ENCODE measurements at regions not wholly inside any gene's neighbourhood (a gene's known extent, or its start where the extent isn't known, plus 50 kb on each side); places are given as distances from the start of the nearest gene placed in this dataset.

DNA sequence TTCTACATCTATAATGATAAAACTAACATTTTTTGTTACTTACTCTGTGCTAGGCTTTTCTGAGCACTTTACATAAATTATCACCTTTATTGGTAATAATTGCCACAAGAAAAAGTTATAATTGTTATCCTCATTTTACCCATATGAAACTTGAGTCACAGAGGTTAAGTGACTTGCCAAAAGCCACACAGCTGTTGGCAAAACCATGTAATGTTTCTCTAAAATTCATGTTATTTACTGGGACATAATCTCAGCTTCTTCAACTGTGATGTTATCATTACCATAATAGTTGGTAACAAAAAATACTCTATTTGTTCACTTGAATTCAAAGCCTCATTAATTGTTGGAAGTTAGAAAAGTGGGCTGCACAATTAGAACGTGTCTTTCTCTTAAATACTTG is 437.3 kb downstream of the BRINP1 start:
- Histone ChIP-seq H3K4me2 (ENCODE audit: insufficient read depth, insufficient read length, low read length) (no peak overlapping the region), H3K9me3 (ENCODE audit: control insufficient read depth, low read depth, low read length) (no peaks in the 10 kb centered on the region), H4K5ac (ENCODE audit: insufficient read length, low read depth, low read length) (no peak overlapping the region), H4K91ac (ENCODE audit: insufficient read length, low read depth, low read length) (no peak overlapping the region), H2BK12ac (ENCODE audit: insufficient read length, low read depth, low read length) (no peak overlapping the region), H2AFZ (ENCODE audit: low read length) (no peak overlapping the region), H4K8ac (replicated peaks; ENCODE audit: insufficient read length, low read depth, low read length) (no peak overlapping the region), H3K56ac (ENCODE audit: insufficient read length, low read depth, low read length) (no peak overlapping the region), H2BK15ac (ENCODE audit: low read depth, low read length) (no peak overlapping the region), H3K79me1 (ENCODE audit: insufficient read depth, low read depth, low read length, poor library complexity, severe bottlenecking) (no peaks in the 10 kb centered on the region), H3T11ph (ENCODE audit: low read length) (no peak overlapping the region), H3K27me3 (ENCODE audit: insufficient read depth, low read length) (no peaks in the 10 kb centered on the region), H2BK5ac (ENCODE audit: insufficient read length, low read length) (no peak overlapping the region), H3K14ac (ENCODE audit: insufficient read depth, low read length) (no peak overlapping the region), H3K4me1 (ENCODE audit: insufficient read depth, low read length) (no peaks in the 10 kb centered on the region), H2BK20ac (ENCODE audit: low read depth, low read length, poor library complexity, severe bottlenecking) (no peak overlapping the region), H3K9ac (ENCODE audit: extremely low read depth, insufficient read length, low read length) (no peak overlapping the region), H3K4ac (ENCODE audit: low read depth, low read length) (no peak overlapping the region), H3K27ac (ENCODE audit: insufficient read length, low read depth, low read length) (no peak overlapping the region), H3K18ac (ENCODE audit: insufficient read length, low read depth, low read length) (no peak overlapping the region), H2AK5ac (ENCODE audit: insufficient read length, low read length) (no peak overlapping the region), H2BK120ac (ENCODE audit: low read depth, low read length, poor library complexity, severe bottlenecking) (no peak overlapping the region), H3K23me2 (ENCODE audit: insufficient read length, low read depth, low read length, poor library complexity, severe bottlenecking) (no peaks in the 10 kb centered on the region), H4K20me1 (ENCODE audit: control insufficient read depth, insufficient read depth, insufficient read length) (no peaks in the 10 kb centered on the region), H3K23ac (ENCODE audit: insufficient read length, low read depth, low read length) (no peak overlapping the region), H3K79me2 (ENCODE audit: insufficient read depth, low read length) (no peaks in the 10 kb centered on the region)
- Mint-ChIP-seq H3K27ac (no peak overlapping the region), H3K9me3 (no peaks in the 10 kb centered on the region), H3K4me1 (peaks cover 6% of the 10 kb centered on the region in 2 experiments), H3K4me3 (no peak overlapping the region), H3K36me3 (ENCODE audit: insufficient read depth in 1 of 3, low read depth in 3 of 3) (no peaks in the 10 kb centered on the region), H3K27me3 (ENCODE audit: low read depth) (no peaks in the 10 kb centered on the region; the same call in 1 of the 2 replicates)
- DNase-seq = no peak
- TF ChIP-seq, protein P1, sequence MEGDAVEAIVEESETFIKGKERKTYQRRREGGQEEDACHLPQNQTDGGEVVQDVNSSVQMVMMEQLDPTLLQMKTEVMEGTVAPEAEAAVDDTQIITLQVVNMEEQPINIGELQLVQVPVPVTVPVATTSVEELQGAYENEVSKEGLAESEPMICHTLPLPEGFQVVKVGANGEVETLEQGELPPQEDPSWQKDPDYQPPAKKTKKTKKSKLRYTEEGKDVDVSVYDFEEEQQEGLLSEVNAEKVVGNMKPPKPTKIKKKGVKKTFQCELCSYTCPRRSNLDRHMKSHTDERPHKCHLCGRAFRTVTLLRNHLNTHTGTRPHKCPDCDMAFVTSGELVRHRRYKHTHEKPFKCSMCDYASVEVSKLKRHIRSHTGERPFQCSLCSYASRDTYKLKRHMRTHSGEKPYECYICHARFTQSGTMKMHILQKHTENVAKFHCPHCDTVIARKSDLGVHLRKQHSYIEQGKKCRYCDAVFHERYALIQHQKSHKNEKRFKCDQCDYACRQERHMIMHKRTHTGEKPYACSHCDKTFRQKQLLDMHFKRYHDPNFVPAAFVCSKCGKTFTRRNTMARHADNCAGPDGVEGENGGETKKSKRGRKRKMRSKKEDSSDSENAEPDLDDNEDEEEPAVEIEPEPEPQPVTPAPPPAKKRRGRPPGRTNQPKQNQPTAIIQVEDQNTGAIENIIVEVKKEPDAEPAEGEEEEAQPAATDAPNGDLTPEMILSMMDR (conservative IDR thresholded peaks at IDR 0.05) = no peak
- no CpG with 5 or more reads among the region's 1 CpG for WGBS (ENCODE audit: extremely low coverage, insufficient read length, low lambda C conversion rate)

Measured in H9 (cell line).